Keratinocyte (primary cell): ENCODE measurements at regions not wholly inside any gene's neighbourhood (a gene's known extent, or its start where the extent isn't known, plus 50 kb on each side); places are given as distances from the start of the nearest gene placed in this dataset.

Experiments used
- DNase-seq: peaks from one replicate; pipeline ENCODE4 v3.0.0-alpha.2; 2011; ENCODE audit warnings: low read depth, missing footprints, low spot score
- FAIRE-seq: peaks from 2 replicates; lab custom pipeline; 2011; peaks lifted over from hg19 to GRCh38; lab: Jason Lieb, UNC
- H2AFZ ChIP-seq: 2 replicates; pipeline ENCODE4 v1.6.0; 2012; ENCODE audit warnings: low read length, control low read depth, inconsistent platforms; ENCODE audit not compliant: control insufficient read depth
- H3K27ac ChIP-seq: 2 replicates; pipeline ENCODE4 v1.5.1; 2011; ENCODE audit warnings: low read length; ENCODE audit not compliant: control insufficient read depth, insufficient read depth
- H3K27me3 ChIP-seq: 3 replicates; pipeline ENCODE4 v1.6.0; 2011; ENCODE audit warnings: low read length; ENCODE audit not compliant: control insufficient read depth, insufficient read depth; ENCODE audit errors: extremely low read depth
- H3K36me3 ChIP-seq, 2 experiments: 2 replicates in 1 of 2; 3 replicates in 1 of 2; pipeline ENCODE4 v1.5.1; 2011; ENCODE audit warnings: low read length in 2 of 2, mild to moderate bottlenecking in 1 of 2; ENCODE audit not compliant: control insufficient read depth in 2 of 2, insufficient read depth in 2 of 2; ENCODE audit errors: extremely low read depth in 1 of 2
- H3K4me1 ChIP-seq: 3 replicates; pipeline ENCODE4 v1.5.1; 2011; ENCODE audit warnings: low read length; ENCODE audit not compliant: control insufficient read depth, insufficient read depth; ENCODE audit errors: extremely low read depth
- H3K4me2 ChIP-seq: 3 replicates; pipeline ENCODE4 v1.6.0; 2011; ENCODE audit warnings: low read depth, low read length; ENCODE audit not compliant: control insufficient read depth, insufficient read depth; ENCODE audit errors: extremely low read depth
- H3K4me3 ChIP-seq, 3 experiments: fragments of 200-600 bp in 1 of 3; sonication (generic) in 1 of 3; 2 replicates in 2 of 3; 3 replicates in 1 of 3; pipeline ENCODE4 v1.5.1; 2011 to 2016; ENCODE audit warnings: low read length in 3 of 3, mild to moderate bottlenecking in 3 of 3, control low read depth in 2 of 3, inconsistent platforms in 1 of 3, low read depth in 1 of 3, mixed read lengths in 1 of 3, mixed run types in 1 of 3, moderate library complexity in 1 of 3; ENCODE audit not compliant: control insufficient read depth in 2 of 3, insufficient read depth in 2 of 3; ENCODE audit errors: extremely low read depth in 1 of 3
- H3K79me2 ChIP-seq: 2 replicates; pipeline ENCODE4 v1.6.0; 2012; ENCODE audit warnings: low read length; ENCODE audit not compliant: control insufficient read depth, insufficient read depth
- H3K9ac ChIP-seq: 3 replicates; pipeline ENCODE4 v1.6.0; 2011; ENCODE audit warnings: low read length; ENCODE audit not compliant: control insufficient read depth, insufficient read depth; ENCODE audit errors: extremely low read depth
- H3K9me1 ChIP-seq: 3 replicates; pipeline ENCODE4 v1.6.0; 2011; ENCODE audit warnings: low read length; ENCODE audit not compliant: control insufficient read depth, insufficient read depth; ENCODE audit errors: extremely low read depth
- H3K9me3 ChIP-seq: 2 replicates; pipeline ENCODE4 v1.5.1; 2012; ENCODE audit warnings: low read depth, low read length; ENCODE audit not compliant: control insufficient read depth
- H4K20me1 ChIP-seq: 3 replicates; pipeline ENCODE4 v1.6.0; 2011; ENCODE audit warnings: low read length; ENCODE audit not compliant: control insufficient read depth, insufficient read depth; ENCODE audit errors: extremely low read depth
- EZH2 ChIP-seq: IDR thresholded peaks from one replicate; pipeline ENCODE4 v1.6.1; 2012; ENCODE audit warnings: inconsistent platforms, mild to moderate bottlenecking, low read length, moderate library complexity
- dilution Hi-C: fragments of 300-500 bp; cut with MboI; formaldehyde crosslinking; loops from one replicate; pipeline ENCODE4 v1.7.0; 2020; ENCODE audit warnings: low sequenced_read_pairs; ENCODE audit not compliant: extremely low pct_ligation_motif_present
- TF ChIP-seq, protein P1 (sequence below), 3 experiments: IDR thresholded peaks in 1 of 3; conservative IDR thresholded peaks in 1 of 3; optimal IDR thresholded peaks in 1 of 3; 2 replicates in 2 of 3; 3 replicates in 1 of 3; pipeline versions ENCODE3 to v1.5.1; 2011; ENCODE audit warnings: low read length in 3 of 3, mild to moderate bottlenecking in 3 of 3, moderate library complexity in 2 of 3, control low read depth in 1 of 3, inconsistent platforms in 1 of 3; ENCODE audit not compliant: insufficient read depth in 2 of 3; ENCODE audit errors: extremely low read depth in 1 of 3

DNA sequence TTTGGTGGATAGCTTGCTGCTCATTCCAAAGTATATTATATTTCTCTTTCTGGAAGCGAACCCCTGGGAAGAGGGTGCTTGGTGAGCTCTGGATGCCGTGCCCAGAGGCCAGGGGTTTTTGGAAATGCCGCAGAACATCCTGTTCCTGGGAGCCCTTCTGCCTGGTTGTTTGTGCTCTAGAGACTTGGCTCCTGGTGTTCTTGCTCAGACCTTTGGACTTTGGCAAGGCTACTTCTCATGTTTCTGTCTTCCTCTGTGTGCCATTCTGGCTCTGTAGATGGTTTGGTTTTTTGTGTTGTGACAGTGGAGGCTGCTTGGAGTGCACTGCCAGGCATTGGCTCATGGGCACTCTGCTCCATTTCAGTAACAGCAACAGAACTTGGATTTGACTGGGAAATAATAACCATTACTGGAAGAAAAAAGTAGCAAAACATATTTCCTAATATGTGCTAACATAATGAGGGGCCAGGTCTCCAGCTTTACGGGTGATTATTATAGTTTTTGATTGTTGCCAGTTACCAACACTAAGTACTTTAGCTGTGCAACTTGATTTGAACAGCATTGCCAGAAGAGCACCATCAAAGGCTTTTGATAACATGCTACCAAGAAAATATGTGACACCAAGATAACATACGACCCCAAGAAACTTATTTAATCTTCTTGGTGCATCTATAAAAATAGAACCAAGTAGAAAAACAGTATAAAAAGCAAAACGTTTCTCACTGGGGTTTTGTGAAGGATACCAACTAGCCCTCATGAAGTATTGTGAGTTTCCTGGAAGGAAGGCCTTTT, 94.2 kb downstream of the PCSK1 start:
- H3K36me3 ChIP-seq, result no peaks in the 10 kb centered on the region
- no peaks in the 10 kb centered on the region for H4K20me1 ChIP-seq
- H2AFZ ChIP-seq, result no peak overlapping the region
- DNase-seq, result no peak
- no peak overlapping the region for H3K9ac ChIP-seq
- H3K79me2 ChIP-seq, result no peaks in the 10 kb centered on the region
- no peak overlapping the region for H3K4me2 ChIP-seq
- H3K9me3 ChIP-seq, result no peaks in the 10 kb centered on the region
- no peak overlapping the region for H3K27ac ChIP-seq
- no peaks in the 10 kb centered on the region for H3K9me1 ChIP-seq
- dilution Hi-C loops, result no loop called here
- TF ChIP-seq, protein P1, sequence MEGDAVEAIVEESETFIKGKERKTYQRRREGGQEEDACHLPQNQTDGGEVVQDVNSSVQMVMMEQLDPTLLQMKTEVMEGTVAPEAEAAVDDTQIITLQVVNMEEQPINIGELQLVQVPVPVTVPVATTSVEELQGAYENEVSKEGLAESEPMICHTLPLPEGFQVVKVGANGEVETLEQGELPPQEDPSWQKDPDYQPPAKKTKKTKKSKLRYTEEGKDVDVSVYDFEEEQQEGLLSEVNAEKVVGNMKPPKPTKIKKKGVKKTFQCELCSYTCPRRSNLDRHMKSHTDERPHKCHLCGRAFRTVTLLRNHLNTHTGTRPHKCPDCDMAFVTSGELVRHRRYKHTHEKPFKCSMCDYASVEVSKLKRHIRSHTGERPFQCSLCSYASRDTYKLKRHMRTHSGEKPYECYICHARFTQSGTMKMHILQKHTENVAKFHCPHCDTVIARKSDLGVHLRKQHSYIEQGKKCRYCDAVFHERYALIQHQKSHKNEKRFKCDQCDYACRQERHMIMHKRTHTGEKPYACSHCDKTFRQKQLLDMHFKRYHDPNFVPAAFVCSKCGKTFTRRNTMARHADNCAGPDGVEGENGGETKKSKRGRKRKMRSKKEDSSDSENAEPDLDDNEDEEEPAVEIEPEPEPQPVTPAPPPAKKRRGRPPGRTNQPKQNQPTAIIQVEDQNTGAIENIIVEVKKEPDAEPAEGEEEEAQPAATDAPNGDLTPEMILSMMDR (optimal IDR thresholded peaks at IDR 0.05 in 1 of 3, IDR thresholded peaks at IDR 0.05 in 1 of 3, conservative IDR thresholded peaks at IDR 0.05 in 1 of 3; ENCODE audit: extremely low read depth in 1 of 3, insufficient read depth in 2 of 3, low read length in 3 of 3), result no peak
- no peak for TF ChIP-seq EZH2
- H3K4me1 ChIP-seq, result peaks cover 15% of the 10 kb centered on the region
- no peak overlapping the region for H3K4me3 ChIP-seq
- FAIRE-seq, result no peak
- H3K27me3 ChIP-seq, result no peaks in the 10 kb centered on the region

DNA sequence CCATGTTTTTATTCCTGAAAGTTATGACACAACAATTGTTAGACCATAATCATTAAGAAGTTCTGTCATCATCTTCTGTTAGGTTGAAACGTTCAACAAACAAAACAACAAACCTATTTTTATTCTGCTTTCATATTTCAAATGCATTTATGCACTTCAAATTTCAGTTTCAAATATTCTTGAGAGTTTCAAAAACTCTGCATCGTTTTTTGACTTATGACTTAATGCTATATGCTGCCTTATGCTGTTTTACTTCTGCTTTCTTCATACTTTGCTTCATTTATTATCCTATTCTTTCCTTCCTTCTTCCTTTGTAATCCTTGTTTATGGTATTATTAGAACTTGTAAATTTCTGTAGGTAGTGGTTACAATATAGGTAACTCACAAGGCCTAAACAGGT, 95.0 kb downstream of the PCSK1 start:
- no peaks in the 10 kb centered on the region for H3K27me3 ChIP-seq
- dilution Hi-C loops, result no loop called here
- TF ChIP-seq, protein P1 (optimal IDR thresholded peaks at IDR 0.05 in 1 of 3, IDR thresholded peaks at IDR 0.05 in 1 of 3, conservative IDR thresholded peaks at IDR 0.05 in 1 of 3; ENCODE audit: extremely low read depth in 1 of 3, insufficient read depth in 2 of 3, low read length in 3 of 3), result no peak
- no peak for TF ChIP-seq EZH2
- no peak overlapping the region for H2AFZ ChIP-seq
- FAIRE-seq (no peak), DNase-seq (no peak)
- H3K9me3 ChIP-seq, result no peaks in the 10 kb centered on the region
- H3K4me1 ChIP-seq, result peaks cover 15% of the 10 kb centered on the region
- H3K36me3 ChIP-seq, result no peaks in the 10 kb centered on the region
- H3K4me2 ChIP-seq, result no peak overlapping the region
- no peak overlapping the region for H3K4me3 ChIP-seq
- H3K79me2 ChIP-seq, result no peaks in the 10 kb centered on the region
- H3K9ac ChIP-seq, result no peak overlapping the region
- H3K9me1 ChIP-seq, result no peaks in the 10 kb centered on the region
- no peaks in the 10 kb centered on the region for H4K20me1 ChIP-seq
- no peak overlapping the region for H3K27ac ChIP-seq
